GM23248 (cell line): ENCODE measurements at regions not wholly inside any gene's neighbourhood (a gene's known extent, or its start where the extent isn't known, plus 50 kb on each side); places are given as distances from the start of the nearest gene placed in this dataset.

Experiments used
- EZH2 ChIP-seq: fragments of 200-600 bp; sonication (generic); IDR thresholded peaks from 2 replicates; pipeline ENCODE4 v1.6.1; 2018; ENCODE audit warnings: antibody characterized with exemption, mild to moderate bottlenecking; ENCODE audit not compliant: insufficient read depth, poor library complexity, severe bottlenecking
- EZH2phosphoT487 ChIP-seq: fragments of 200-600 bp; sonication (generic); IDR thresholded peaks from 2 replicates; pipeline ENCODE4 v1.6.1; 2018; ENCODE audit warnings: antibody characterized with exemption, moderate library complexity, mild to moderate bottlenecking, low read depth; ENCODE audit not compliant: insufficient read depth

GRCh38 chr6:63418741-63419140 is 99.0 kb upstream of the LGSN start:
- TF ChIP-seq EZH2phosphoT487, result no peak
- no peak for TF ChIP-seq EZH2
